Type B pancreatic cell (in vitro differentiated cells): ENCODE measurements at regions not wholly inside any gene's neighbourhood (a gene's known extent, or its start where the extent isn't known, plus 50 kb on each side); places are given as distances from the start of the nearest gene placed in this dataset.
"Not testable (repeated sequence)": the region's sequence is repeated elsewhere in the genome, so short reads cannot be mapped to it uniquely, and the experiment has no call there.

ENCODE experiments used
- DNase-seq: peaks from one replicate; pipeline ENCODE4 v3.0.0; 2021; ENCODE audit warnings: mixed read lengths; ENCODE audit not compliant: unreplicated experiment; ENCODE audit errors: extremely low spot score
- H3K27ac Mint-ChIP-seq: 2 replicates; pipeline ENCODE4 v1.8.0; 2021; ENCODE audit warnings: mild to moderate bottlenecking, mixed read lengths
- H3K27me3 Mint-ChIP-seq: 2 replicates; pipeline ENCODE4 v1.8.0; 2021; ENCODE audit warnings: mixed read lengths
- H3K36me3 Mint-ChIP-seq: 2 replicates; pipeline ENCODE4 v1.8.0; 2021; ENCODE audit warnings: mixed read lengths
- H3K4me1 Mint-ChIP-seq: one replicate; pipeline ENCODE4 v1.8.0; 2021; ENCODE audit warnings: mixed read lengths; ENCODE audit not compliant: unreplicated experiment
- H3K4me3 Mint-ChIP-seq: 2 replicates; pipeline ENCODE4 v1.8.0; 2021; ENCODE audit warnings: mild to moderate bottlenecking, mixed read lengths
- H3K9me3 Mint-ChIP-seq: 2 replicates; pipeline ENCODE4 v1.8.0; 2021; ENCODE audit warnings: mixed read lengths
- CTCF ChIP-seq: fragments of 200-600 bp; sonication (generic); conservative IDR thresholded peaks from 2 replicates; pipeline ENCODE4 v1.5.0; 2021; ENCODE audit warnings: antibody characterized with exemption, mild to moderate bottlenecking

- H3K27me3 Mint-ChIP-seq: peaks cover 34% of the 10 kb centered on the region
- peaks cover 3% of the 10 kb centered on the region for H3K9me3 Mint-ChIP-seq
- no peak overlapping the region for H3K4me3 Mint-ChIP-seq
- no peak for TF ChIP-seq CTCF
- H3K27ac Mint-ChIP-seq: no peak overlapping the region
- DNase-seq: no peak
- H3K4me1 Mint-ChIP-seq: peaks cover 12% of the 10 kb centered on the region
- H3K36me3 Mint-ChIP-seq: no peaks in the 10 kb centered on the region
These were observed 122.1 kb upstream of the SLC39A10 start for GRCh38 chr2:195534971-195535370.

GRCh38 chr2:195533771-195534642 is 123.0 kb upstream of the SLC39A10 start:
- no peak overlapping the region for H3K4me3 Mint-ChIP-seq
- no peak overlapping the region for H3K27ac Mint-ChIP-seq
- no peaks in the 10 kb centered on the region for H3K36me3 Mint-ChIP-seq
- no peak for TF ChIP-seq CTCF
- peaks cover 3% of the 10 kb centered on the region for H3K9me3 Mint-ChIP-seq
- peaks cover 37% of the 10 kb centered on the region for H3K27me3 Mint-ChIP-seq
- peaks cover 12% of the 10 kb centered on the region for H3K4me1 Mint-ChIP-seq
- no peak for DNase-seq

GRCh38 chr2:195532628-195533271 is 124.3 kb upstream of the SLC39A10 start:
- H3K27me3 Mint-ChIP-seq: peaks cover 33% of the 10 kb centered on the region

GRCh38 chr2:195532255-195532627 is 124.8 kb upstream of the SLC39A10 start:
- Mint-ChIP-seq H3K36me3 (no peaks in the 10 kb centered on the region), H3K4me1 (peaks cover 12% of the 10 kb centered on the region), H3K4me3 (no peak overlapping the region), H3K9me3 (peaks cover 3% of the 10 kb centered on the region), H3K27me3 (peaks cover 31% of the 10 kb centered on the region), H3K27ac (no peak overlapping the region)
- TF ChIP-seq CTCF: no peak
- no peak for DNase-seq

More at GRCh38 chr2:195532628-195533271, 124.3 kb upstream of the SLC39A10 start:
- no peaks in the 10 kb centered on the region for H3K36me3 Mint-ChIP-seq
- TF ChIP-seq CTCF: no peak
- peaks cover 3% of the 10 kb centered on the region for H3K9me3 Mint-ChIP-seq
- H3K27ac Mint-ChIP-seq: peak overlapping the region; percentile 15
- H3K4me3 Mint-ChIP-seq: peak overlapping the region; percentile 61
- peaks cover 12% of the 10 kb centered on the region for H3K4me1 Mint-ChIP-seq
- no peak for DNase-seq

- Mint-ChIP-seq H3K27me3 (peaks cover 27% of the 10 kb centered on the region), H3K9me3 (peaks cover 3% of the 10 kb centered on the region), H3K4me1 (peaks cover 10% of the 10 kb centered on the region), H3K36me3 (no peaks in the 10 kb centered on the region), H3K4me3 (no peak overlapping the region), H3K27ac (no peak overlapping the region)
- no peak for TF ChIP-seq CTCF
- DNase-seq: no peak
These were observed 125.3 kb upstream of the SLC39A10 start for GRCh38 chr2:195531754-195532153.

- not testable (repeated sequence) for H3K27ac Mint-ChIP-seq, DNase-seq, H3K9me3 Mint-ChIP-seq, H3K4me3 Mint-ChIP-seq, H3K36me3 Mint-ChIP-seq, H3K4me1 Mint-ChIP-seq
- H3K27me3 Mint-ChIP-seq: peaks cover 11% of the 10 kb centered on the region
These were observed 133.8 kb upstream of the SLC39A10 start for GRCh38 chr2:195523242-195523641.
